ENCODE measurements at regions not wholly inside any gene's neighbourhood (a gene's known extent, or its start where the extent isn't known, plus 50 kb on each side); places are given as distances from the start of the nearest gene placed in this dataset.

GRCh38 chr19:31083105-31083504 lies 266.1 kb downstream of the TSHZ3 start:
- no peaks in the 10 kb centered on the region for H3K36me3 Mint-ChIP-seq
- no peaks in the 10 kb centered on the region for H3K9me3 Mint-ChIP-seq
- no peak overlapping the region for H3K27ac Mint-ChIP-seq
- no peak overlapping the region for H3K4me3 Mint-ChIP-seq
- DNase-seq: no peak
- H3K27me3 Mint-ChIP-seq (ENCODE audit: low read depth in 3 of 3): peaks cover 0 to 4% (median 3%) of the 10 kb centered on the region in 3 donors
- H3K4me1 Mint-ChIP-seq: no peaks in the 10 kb centered on the region

- Mint-ChIP-seq H3K36me3 (no peaks in the 10 kb centered on the region), H3K4me1 (peaks cover 0 to 3% of the 10 kb centered on the region in 2 donors), H3K9me3 (peaks cover 0 to 2% (median 0%) of the 10 kb centered on the region in 6 donors), H3K27me3 (ENCODE audit: low read depth in 3 of 3) (peaks cover 5 to 15% (median 6%) of the 10 kb centered on the region in 3 donors), H3K27ac (no peak overlapping the region), H3K4me3 (no peak overlapping the region)
- no peak for DNase-seq
Measured at GRCh38 chr19:31075146-31075655, 274.0 kb downstream of the TSHZ3 start.

- Mint-ChIP-seq H3K36me3 (no peaks in the 10 kb centered on the region), H3K27me3 (ENCODE audit: low read depth in 3 of 3) (peaks cover 6 to 14% (median 10%) of the 10 kb centered on the region in 3 donors), H3K27ac (no peak overlapping the region)
Measured at GRCh38 chr19:31074199-31075125, 274.8 kb downstream of the TSHZ3 start.

GRCh38 chr19:31073485-31074198 lies 275.6 kb downstream of the TSHZ3 start:
- H3K4me3 Mint-ChIP-seq: no peak overlapping the region
- DNase-seq: no peak
- H3K36me3 Mint-ChIP-seq: no peaks in the 10 kb centered on the region
- H3K4me1 Mint-ChIP-seq: peaks cover 0 to 3% of the 10 kb centered on the region in 2 donors
- peaks cover 7 to 11% (median 10%) of the 10 kb centered on the region in 3 donors for H3K27me3 Mint-ChIP-seq (ENCODE audit: low read depth in 3 of 3)
- no peak overlapping the region for H3K27ac Mint-ChIP-seq
- H3K9me3 Mint-ChIP-seq: peaks cover 0 to 2% (median 0%) of the 10 kb centered on the region in 6 donors

More at GRCh38 chr19:31074199-31075125, 274.8 kb downstream of the TSHZ3 start:
- H3K9me3 Mint-ChIP-seq: peaks cover 0 to 2% (median 0%) of the 10 kb centered on the region in 6 donors
- DNase-seq: no peak
- H3K4me3 Mint-ChIP-seq: no peak overlapping the region
- H3K4me1 Mint-ChIP-seq: peaks cover 0 to 3% of the 10 kb centered on the region in 2 donors

GRCh38 chr19:31072451-31072850 lies 276.8 kb downstream of the TSHZ3 start:
- Mint-ChIP-seq H3K27me3 (ENCODE audit: low read depth in 3 of 3) (peaks cover 5 to 12% (median 10%) of the 10 kb centered on the region in 3 donors), H3K9me3 (peaks cover 0 to 2% (median 0%) of the 10 kb centered on the region in 6 donors), H3K27ac (no peak overlapping the region), H3K4me3 (no peak overlapping the region), H3K36me3 (no peaks in the 10 kb centered on the region), H3K4me1 (peaks cover 0 to 3% of the 10 kb centered on the region in 2 donors)
- DNase-seq: no peak

- peaks cover 0 to 2% (median 0%) of the 10 kb centered on the region in 6 donors for H3K9me3 Mint-ChIP-seq
- DNase-seq: no peak
- H3K27me3 Mint-ChIP-seq (ENCODE audit: low read depth in 3 of 3): peaks cover 6 to 12% (median 10%) of the 10 kb centered on the region in 3 donors
- H3K27ac Mint-ChIP-seq: no peak overlapping the region
- H3K36me3 Mint-ChIP-seq: no peaks in the 10 kb centered on the region
- no peak overlapping the region for H3K4me3 Mint-ChIP-seq
- peaks cover 0 to 3% of the 10 kb centered on the region in 2 donors for H3K4me1 Mint-ChIP-seq
Measured at GRCh38 chr19:31071136-31071855, 277.9 kb downstream of the TSHZ3 start.

GRCh38 chr19:31070146-31071065 lies 278.8 kb downstream of the TSHZ3 start:
- Mint-ChIP-seq H3K27ac (no peak overlapping the region), H3K36me3 (no peaks in the 10 kb centered on the region), H3K27me3 (ENCODE audit: low read depth in 3 of 3) (peaks cover 6 to 12% (median 10%) of the 10 kb centered on the region in 3 donors), H3K9me3 (peaks cover 0 to 2% (median 0%) of the 10 kb centered on the region in 6 donors), H3K4me1 (peaks cover 0 to 3% of the 10 kb centered on the region in 2 donors), H3K4me3 (no peak overlapping the region)
- no peak for DNase-seq

GRCh38 chr19:31068268-31068667 lies 281.0 kb downstream of the TSHZ3 start:
- H3K4me1 Mint-ChIP-seq: peaks cover 0 to 3% of the 10 kb centered on the region in 2 donors
- H3K27ac Mint-ChIP-seq: no peak overlapping the region
- no peak overlapping the region for H3K4me3 Mint-ChIP-seq
- DNase-seq: no peak
- H3K36me3 Mint-ChIP-seq: no peaks in the 10 kb centered on the region
- no peaks in the 10 kb centered on the region for H3K9me3 Mint-ChIP-seq
- H3K27me3 Mint-ChIP-seq (ENCODE audit: low read depth in 3 of 3): peaks cover 6 to 11% (median 8%) of the 10 kb centered on the region in 3 donors

GRCh38 chr19:31066385-31066784 lies 282.9 kb downstream of the TSHZ3 start:
- no peak overlapping the region for H3K27ac Mint-ChIP-seq
- peaks cover 6 to 13% (median 13%) of the 10 kb centered on the region in 3 donors for H3K27me3 Mint-ChIP-seq (ENCODE audit: low read depth in 3 of 3)
- peaks cover 0 to 2% of the 10 kb centered on the region in 2 donors for H3K4me1 Mint-ChIP-seq
- no peak overlapping the region for H3K4me3 Mint-ChIP-seq
- no peak for DNase-seq
- no peaks in the 10 kb centered on the region for H3K9me3 Mint-ChIP-seq
- no peaks in the 10 kb centered on the region for H3K36me3 Mint-ChIP-seq

- Mint-ChIP-seq H3K4me1 (no peaks in the 10 kb centered on the region), H3K27ac (no peak overlapping the region), H3K27me3 (ENCODE audit: low read depth in 3 of 3) (peaks cover 3 to 10% (median 9%) of the 10 kb centered on the region in 3 donors), H3K9me3 (peaks cover 0 to 9% (median 1%) of the 10 kb centered on the region in 6 donors), H3K36me3 (no peaks in the 10 kb centered on the region), H3K4me3 (no peak overlapping the region)
- DNase-seq: no peak
Measured at GRCh38 chr19:31064491-31064890, 284.7 kb downstream of the TSHZ3 start.

GRCh38 chr19:31058676-31059340 lies 290.4 kb downstream of the TSHZ3 start:
- Mint-ChIP-seq H3K9me3 (peaks cover 0 to 9% (median 3%) of the 10 kb centered on the region in 6 donors), H3K27ac (no peak overlapping the region), H3K4me1 (no peaks in the 10 kb centered on the region), H3K36me3 (no peaks in the 10 kb centered on the region), H3K4me3 (no peak overlapping the region), H3K27me3 (ENCODE audit: low read depth in 3 of 3) (peaks cover 0 to 10% (median 6%) of the 10 kb centered on the region in 3 donors)
- DNase-seq: no peak

GRCh38 chr19:31057476-31057875 lies 291.8 kb downstream of the TSHZ3 start:
- DNase-seq: no peak
- Mint-ChIP-seq H3K36me3 (no peaks in the 10 kb centered on the region), H3K4me1 (no peaks in the 10 kb centered on the region), H3K4me3 (no peak overlapping the region), H3K27ac (no peak overlapping the region), H3K27me3 (ENCODE audit: low read depth in 3 of 3) (peaks cover 0 to 10% (median 4%) of the 10 kb centered on the region in 3 donors), H3K9me3 (peaks cover 0 to 9% (median 3%) of the 10 kb centered on the region in 6 donors)
